Ectodermal cell (in vitro differentiated cells): ENCODE measurements at regions not wholly inside any gene's neighbourhood (a gene's known extent, or its start where the extent isn't known, plus 50 kb on each side); places are given as distances from the start of the nearest gene placed in this dataset.

Source experiments
- H3K27ac ChIP-seq: 2 replicates; pipeline ENCODE4 v1.7.0; 2013; ENCODE audit warnings: mild to moderate bottlenecking, low read depth, low read length; ENCODE audit not compliant: insufficient read depth, poor library complexity, severe bottlenecking
- H3K27me3 ChIP-seq: 2 replicates; pipeline ENCODE4 v1.7.0; 2013; ENCODE audit warnings: mild to moderate bottlenecking, low read length; ENCODE audit not compliant: insufficient read depth, control insufficient read depth, poor library complexity, severe bottlenecking
- H3K36me3 ChIP-seq: one replicate; pipeline ENCODE4 v1.7.0; 2013; ENCODE audit warnings: low read length; ENCODE audit not compliant: control insufficient read depth, insufficient read depth
- H3K4me1 ChIP-seq: one replicate; pipeline ENCODE4 v1.7.0; 2013; ENCODE audit warnings: low read length; ENCODE audit not compliant: control insufficient read depth, insufficient read depth
- H3K4me3 ChIP-seq: 2 replicates; pipeline ENCODE4 v1.7.0; 2013; ENCODE audit warnings: low read depth, low read length, control low read depth; ENCODE audit not compliant: insufficient read depth
- H3K9me3 ChIP-seq: 2 replicates; pipeline ENCODE4 v1.7.0; 2013; ENCODE audit warnings: mild to moderate bottlenecking, low read length, moderate library complexity; ENCODE audit not compliant: control insufficient read depth
- WGBS, 2 experiments: methylation state at CpG; one replicate each; pipeline ENCODE4 v1.1.7; 2013; ENCODE audit warnings: missing lambda C conversion rate in 2 of 2; 5-methylcytosine and 5-hydroxymethylcytosine counted together

DNA sequence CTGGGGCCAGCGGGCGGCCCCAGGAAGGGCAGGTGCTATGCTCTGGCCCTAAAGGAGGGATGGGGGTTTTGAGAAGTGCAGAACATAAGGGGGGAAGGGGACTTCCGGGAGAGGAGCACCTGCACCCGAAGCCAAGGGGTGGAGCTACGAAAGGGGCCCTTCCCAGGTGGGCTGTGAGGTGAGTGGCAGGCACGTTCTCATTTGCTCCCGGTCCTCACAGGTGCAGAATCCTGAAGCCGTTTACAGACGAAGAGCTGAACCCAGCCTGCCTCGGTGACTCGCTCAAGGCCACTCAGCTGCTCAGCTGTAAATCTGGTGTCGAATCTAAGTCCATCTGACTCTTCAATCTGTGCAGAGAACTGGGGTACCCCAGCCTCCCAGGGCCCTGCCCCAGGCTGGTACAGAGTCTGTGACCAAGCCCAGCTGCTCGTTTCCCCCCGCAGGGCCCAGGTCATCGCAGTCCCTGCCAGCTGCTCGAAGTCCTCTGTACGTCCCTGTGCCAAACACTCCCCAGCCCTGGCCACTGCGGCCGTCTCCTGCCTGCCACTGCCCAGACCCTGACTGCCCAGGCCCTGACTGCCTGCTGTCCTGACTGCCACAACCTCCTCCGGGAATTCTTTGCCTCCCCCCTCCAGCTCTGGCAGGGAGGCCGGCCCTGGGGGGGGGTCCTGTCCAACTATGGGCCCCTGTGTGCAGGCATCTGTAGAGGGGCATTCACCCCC lies 53.8 kb upstream of the RXRA start:
- H3K36me3 ChIP-seq, result no peaks in the 10 kb centered on the region
- H3K27me3 ChIP-seq, result no peaks in the 10 kb centered on the region
- WGBS, 2 experiments, result 85 to 88% methylated on average over 21 of the region's 21 CpGs
- H3K27ac ChIP-seq, result no peak overlapping the region
- H3K4me3 ChIP-seq, result no peak overlapping the region
- H3K9me3 ChIP-seq, result no peaks in the 10 kb centered on the region
- peaks cover 16% of the 10 kb centered on the region for H3K4me1 ChIP-seq

DNA sequence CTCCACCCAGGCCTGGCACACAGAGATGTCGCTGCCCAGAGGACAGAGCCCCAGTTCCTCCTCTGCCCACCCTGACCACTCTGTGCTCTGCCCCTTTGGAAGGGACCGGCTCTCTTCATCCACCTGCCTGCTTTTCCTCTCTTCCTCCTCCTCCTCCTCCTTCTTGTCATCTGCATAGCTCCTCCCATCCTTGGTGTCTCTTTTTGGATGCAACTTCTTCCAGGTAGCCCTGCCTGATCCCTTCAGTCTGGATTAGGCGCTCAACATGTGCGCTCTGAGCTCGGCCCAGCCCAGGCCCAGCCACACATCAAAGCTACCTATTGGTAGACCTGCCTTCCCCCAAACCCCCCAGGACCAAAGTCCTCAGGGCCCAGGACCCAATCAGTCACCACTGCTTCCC lies 52.6 kb upstream of the RXRA start:
- Histone ChIP-seq H3K9me3 (no peaks in the 10 kb centered on the region), H3K36me3 (no peaks in the 10 kb centered on the region), H3K4me1 (peaks cover 8% of the 10 kb centered on the region), H3K4me3 (no peak overlapping the region), H3K27me3 (no peaks in the 10 kb centered on the region), H3K27ac (no peak overlapping the region)
- WGBS, 2 experiments, result 90 to 91% methylated on average over 5 of the region's 5 CpGs

DNA sequence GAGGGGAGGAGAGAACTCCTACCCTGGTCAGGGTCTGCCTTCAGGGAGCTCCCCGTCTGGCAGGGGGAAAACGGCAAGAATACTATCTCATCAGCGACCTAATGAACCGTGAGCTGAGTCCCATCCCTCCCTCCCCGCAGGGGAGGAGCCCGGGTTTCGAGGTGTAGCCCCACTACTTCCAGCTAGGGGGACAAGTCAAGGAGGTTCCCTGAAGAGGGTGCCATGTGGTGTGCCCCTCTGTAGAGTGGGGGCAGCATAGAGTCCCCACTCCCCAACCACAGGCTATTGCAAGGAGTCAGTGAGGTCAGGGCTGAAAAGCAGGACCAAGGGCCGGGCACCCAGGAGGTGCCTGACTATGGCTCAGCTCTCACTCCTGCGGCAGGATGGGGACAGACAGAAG lies 50.9 kb upstream of the RXRA start:
- WGBS, 2 experiments, result 78 to 79% methylated on average over 9 of the region's 9 CpGs
- Histone ChIP-seq H3K4me1 (peaks cover 8% of the 10 kb centered on the region), H3K27ac (no peak overlapping the region), H3K27me3 (no peaks in the 10 kb centered on the region), H3K4me3 (no peak overlapping the region), H3K9me3 (no peaks in the 10 kb centered on the region), H3K36me3 (no peaks in the 10 kb centered on the region)

GRCh38 chr9:134276453-134277245 lies 49.6 kb upstream of the RXRA start:
- H3K27me3 ChIP-seq, result no peaks in the 10 kb centered on the region
- WGBS, 2 experiments, result 55 to 63% methylated on average over 13 of the region's 13 CpGs
- no peak overlapping the region for H3K27ac ChIP-seq
- H3K9me3 ChIP-seq, result no peaks in the 10 kb centered on the region
- H3K4me1 ChIP-seq, result peaks cover 8% of the 10 kb centered on the region
- H3K4me3 ChIP-seq, result no peak overlapping the region
- no peaks in the 10 kb centered on the region for H3K36me3 ChIP-seq
